ENCODE measurements at regions not wholly inside any gene's neighbourhood (a gene's known extent, or its start where the extent isn't known, plus 50 kb on each side); places are given as distances from the start of the nearest gene placed in this dataset.

DNA sequence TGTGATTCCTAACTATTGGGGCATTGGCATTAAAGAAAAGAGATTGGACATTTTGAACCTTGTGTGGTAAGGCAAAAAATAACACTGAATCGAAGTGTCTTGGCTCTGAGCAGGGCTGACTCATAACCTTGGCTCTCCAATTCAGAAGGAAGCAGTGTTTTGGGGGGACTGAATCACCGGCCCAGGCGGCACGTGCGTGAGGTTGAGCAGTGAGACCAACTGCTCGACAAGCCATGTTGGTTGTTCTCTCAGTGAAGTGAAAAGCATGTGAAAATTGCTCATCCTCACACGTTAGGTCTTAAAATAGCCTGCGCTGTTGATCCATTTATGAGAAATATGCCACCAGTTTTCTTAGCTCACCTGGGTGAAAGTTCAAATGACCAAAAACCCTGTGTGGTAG is 137.8 kb upstream of the SPACA1 start:
- POLR2A ChIA-PET (ENCODE audit: partially characterized antibody), result no interaction called here
- peaks cover 0 to 2% (median 0%) of the 10 kb centered on the region in 8 donors for H3K9me3 Mint-ChIP-seq
- Histone ChIP-seq H3K36me3 (ENCODE audit: insufficient read depth, low read length) (no peaks in the 10 kb centered on the region), H3K27me3 (ENCODE audit: insufficient read depth, low read length) (no peaks in the 10 kb centered on the region), H3K9me3 (ENCODE audit: control insufficient read depth in 1 of 2, low read length in 2 of 2) (no peaks in the 10 kb centered on the region), H3K27ac (ENCODE audit: low read depth, low read length) (no peak overlapping the region), H3K4me3 (ENCODE audit: low read length in 2 of 2) (no peak overlapping the region), H3K4me1 (ENCODE audit: insufficient read depth, low read length) (peaks cover 19% of the 10 kb centered on the region)
- CTCF ChIA-PET (ENCODE audit: partially characterized antibody), result no interaction called here
- H3K36me3 Mint-ChIP-seq, result no peaks in the 10 kb centered on the region
- peaks cover 5 to 9% of the 10 kb centered on the region in 2 donors for H3K27me3 Mint-ChIP-seq
- DNase-seq, result no peak
- no peak overlapping the region for H3K4me3 Mint-ChIP-seq
- H3K27ac Mint-ChIP-seq, result no peak overlapping the region
- intact Hi-C loops (cut with micrococcal nuclease), result no loop called here
- H3K4me1 Mint-ChIP-seq, result peaks cover 7 to 31% (median 19%) of the 10 kb centered on the region in 4 donors

DNA sequence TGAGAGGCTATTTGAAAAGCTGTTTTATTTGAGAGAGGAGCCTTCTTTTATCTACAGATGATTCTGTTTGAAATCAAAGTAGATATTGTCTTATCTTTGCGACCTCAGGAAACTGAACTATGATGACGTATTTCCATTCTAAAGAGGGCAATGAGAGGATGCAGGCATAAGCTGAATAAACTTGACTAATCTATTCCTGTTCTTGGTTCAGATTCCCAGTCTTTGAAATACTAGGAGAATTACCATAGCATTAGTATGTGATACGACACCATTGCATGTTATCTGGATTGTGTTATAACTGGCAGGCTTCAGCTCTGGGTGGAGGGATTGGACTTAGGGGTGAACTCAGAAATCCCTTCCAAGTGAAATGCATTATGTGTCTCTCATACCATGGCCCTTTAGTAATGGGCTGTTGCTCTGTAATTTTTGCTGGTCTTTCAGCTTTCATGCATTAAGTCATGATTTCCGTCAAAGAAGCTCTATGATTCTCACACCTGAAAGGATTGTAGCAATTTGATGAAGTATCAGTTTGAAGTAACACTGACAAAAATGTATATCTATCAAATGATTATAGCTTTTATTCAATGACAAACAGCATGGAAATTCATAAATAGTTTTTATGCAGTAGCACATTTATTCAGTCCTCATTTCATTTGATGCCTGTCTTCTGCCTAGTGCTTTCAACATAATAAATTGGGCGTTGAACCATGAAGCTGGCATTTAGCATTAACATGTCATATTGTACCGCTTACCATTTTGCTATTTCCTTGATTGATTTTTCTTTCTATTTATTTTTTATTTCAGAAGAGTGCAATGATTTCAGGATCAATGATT is 138.4 kb upstream of the SPACA1 start:
- intact Hi-C loops (cut with micrococcal nuclease), result no loop called here
- Histone ChIP-seq H3K27ac (ENCODE audit: low read depth, low read length) (no peak overlapping the region), H3K4me1 (ENCODE audit: insufficient read depth, low read length) (peaks cover 19% of the 10 kb centered on the region), H3K27me3 (ENCODE audit: insufficient read depth, low read length) (no peaks in the 10 kb centered on the region), H3K36me3 (ENCODE audit: insufficient read depth, low read length) (no peaks in the 10 kb centered on the region), H3K4me3 (ENCODE audit: low read length in 2 of 2) (no peak overlapping the region), H3K9me3 (ENCODE audit: control insufficient read depth in 1 of 2, low read length in 2 of 2) (no peaks in the 10 kb centered on the region)
- ChIA-PET CTCF (ENCODE audit: partially characterized antibody) (interaction anchor here (1.2 kb wide), 1 partner anchor 12 kb away, joined by 5 read pairs; no protein-coding TSS in a partner anchor), POLR2A (ENCODE audit: partially characterized antibody) (interaction anchor here (0.5 to 1.0 kb wide), 2 partner anchors 320 to 757 kb away, joined by 3 read pairs; partner anchors contain the start of genes ORC3 and RARS2)
- peaks cover 5 to 7% of the 10 kb centered on the region in 2 donors for H3K27me3 Mint-ChIP-seq
- H3K4me3 Mint-ChIP-seq, result no peak overlapping the region
- H3K27ac Mint-ChIP-seq, result peak overlapping the region in 1 of 7 donors; percentile 16
- peaks cover 7 to 31% (median 19%) of the 10 kb centered on the region in 4 donors for H3K4me1 Mint-ChIP-seq
- H3K36me3 Mint-ChIP-seq, result no peaks in the 10 kb centered on the region
- H3K9me3 Mint-ChIP-seq, result peaks cover 0 to 2% (median 0%) of the 10 kb centered on the region in 8 donors
- peak in 2 of 5 donors; percentile 14 to 17 for DNase-seq

DNA sequence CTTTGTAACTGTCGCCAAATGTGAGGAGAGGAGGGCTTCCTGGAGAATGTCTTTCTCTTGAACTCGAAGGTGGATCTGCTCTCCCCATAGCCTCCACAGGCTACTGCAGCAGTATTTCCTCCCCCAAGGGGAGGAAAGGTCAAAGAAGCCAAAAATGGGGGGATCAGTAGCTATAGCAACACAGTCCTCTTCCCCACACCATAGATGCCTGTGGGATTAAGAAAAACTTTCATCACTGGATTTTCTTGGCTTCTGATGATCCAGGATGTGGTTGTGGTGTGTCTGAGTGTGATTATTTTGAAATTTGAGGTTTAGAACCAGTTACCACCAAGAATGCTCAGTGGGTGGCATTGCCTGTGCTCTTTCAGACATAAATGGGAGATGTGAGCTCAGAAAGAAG is 140.1 kb upstream of the SPACA1 start:
- intact Hi-C loops (cut with micrococcal nuclease), result no loop called here
- Mint-ChIP-seq H3K4me1 (peaks cover 7 to 31% (median 19%) of the 10 kb centered on the region in 4 donors), H3K27ac (no peak overlapping the region), H3K27me3 (peaks cover 4 to 5% of the 10 kb centered on the region in 2 donors), H3K9me3 (peaks cover 0 to 2% (median 0%) of the 10 kb centered on the region in 8 donors), H3K4me3 (peak overlapping the region in 2 of 8 donors; percentile 29 to 31), H3K36me3 (no peaks in the 10 kb centered on the region)
- Histone ChIP-seq H3K4me1 (ENCODE audit: insufficient read depth, low read length) (peaks cover 19% of the 10 kb centered on the region), H3K9me3 (ENCODE audit: control insufficient read depth in 1 of 2, low read length in 2 of 2) (no peaks in the 10 kb centered on the region), H3K27me3 (ENCODE audit: insufficient read depth, low read length) (no peaks in the 10 kb centered on the region), H3K36me3 (ENCODE audit: insufficient read depth, low read length) (no peaks in the 10 kb centered on the region), H3K27ac (ENCODE audit: low read depth, low read length) (no peak overlapping the region), H3K4me3 (ENCODE audit: low read length in 2 of 2) (no peak overlapping the region)
- CTCF ChIA-PET (ENCODE audit: partially characterized antibody), result interaction anchor here (1.0 kb wide), 1 partner anchor 9 kb away, joined by 3 read pairs; no protein-coding TSS in a partner anchor
- peak in 3 of 5 donors; percentile 22 to 43 (median 26) for DNase-seq
- POLR2A ChIA-PET (ENCODE audit: partially characterized antibody), result no interaction called here

DNA sequence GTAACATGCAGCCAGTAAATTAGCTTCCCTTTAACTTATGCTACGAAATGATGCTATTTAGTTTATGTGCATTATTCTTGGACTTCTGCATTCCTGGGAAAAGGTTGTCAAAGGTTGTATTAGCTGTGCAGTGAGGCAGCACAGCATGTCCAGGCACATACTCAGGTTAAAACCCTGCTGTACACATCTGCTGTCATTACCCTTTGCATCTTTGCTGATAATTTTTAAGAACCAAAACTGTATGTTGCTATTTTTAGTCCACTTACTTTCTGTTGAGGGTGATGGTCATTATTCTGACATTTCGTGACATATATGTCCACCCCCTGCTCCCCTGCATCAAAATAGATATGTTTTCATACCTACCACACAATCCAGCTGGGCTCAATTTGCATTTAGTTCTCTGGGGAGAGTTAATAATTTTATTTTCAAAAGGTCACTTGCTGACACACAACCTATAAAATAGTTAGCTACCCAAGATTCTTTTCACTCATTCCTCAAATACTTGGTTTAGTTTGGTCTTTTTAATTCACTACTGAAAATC is 142.5 kb upstream of the SPACA1 start:
- no peak for DNase-seq
- peaks cover 0 to under 1% (median 0%) of the 10 kb centered on the region in 8 donors for H3K9me3 Mint-ChIP-seq
- Histone ChIP-seq H3K36me3 (ENCODE audit: insufficient read depth, low read length) (no peaks in the 10 kb centered on the region), H3K27ac (ENCODE audit: low read depth, low read length) (no peak overlapping the region), H3K4me1 (ENCODE audit: insufficient read depth, low read length) (peaks cover 19% of the 10 kb centered on the region), H3K4me3 (ENCODE audit: low read length in 2 of 2) (no peak overlapping the region), H3K9me3 (ENCODE audit: control insufficient read depth in 1 of 2, low read length in 2 of 2) (no peaks in the 10 kb centered on the region), H3K27me3 (ENCODE audit: insufficient read depth, low read length) (no peaks in the 10 kb centered on the region)
- H3K4me3 Mint-ChIP-seq, result no peak overlapping the region
- H3K27ac Mint-ChIP-seq, result no peak overlapping the region
- ChIA-PET CTCF (ENCODE audit: partially characterized antibody) (no interaction called here), POLR2A (ENCODE audit: partially characterized antibody) (no interaction called here)
- peaks cover 7 to 31% (median 19%) of the 10 kb centered on the region in 4 donors for H3K4me1 Mint-ChIP-seq
- intact Hi-C loops (cut with micrococcal nuclease), result no loop called here
- no peaks in the 10 kb centered on the region for H3K36me3 Mint-ChIP-seq
- H3K27me3 Mint-ChIP-seq, result peaks cover 0 to 4% of the 10 kb centered on the region in 2 donors

DNA sequence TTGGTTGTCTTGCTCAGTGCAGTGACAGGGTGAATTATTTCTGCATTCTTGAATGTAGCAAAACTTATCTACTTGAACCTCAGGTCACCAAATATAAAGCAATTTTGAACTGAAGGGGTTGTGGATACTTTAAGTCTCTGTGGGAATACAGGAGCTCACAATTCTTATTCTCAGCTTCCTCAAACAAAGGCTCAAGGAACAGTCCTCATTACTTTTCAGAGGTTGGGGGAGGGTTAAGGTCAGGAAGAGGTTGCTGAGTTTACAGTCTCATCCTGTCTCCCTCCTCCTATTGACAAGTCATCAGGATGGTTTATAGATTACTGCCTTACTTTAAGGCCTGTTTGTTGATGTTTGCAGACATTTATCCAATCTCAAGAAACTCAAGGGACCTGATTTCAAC is 143.6 kb upstream of the SPACA1 start:
- POLR2A ChIA-PET (ENCODE audit: partially characterized antibody), result no interaction called here
- Mint-ChIP-seq H3K4me1 (peaks cover 7 to 28% (median 15%) of the 10 kb centered on the region in 4 donors), H3K27me3 (peaks cover 0 to 4% of the 10 kb centered on the region in 2 donors)

DNA sequence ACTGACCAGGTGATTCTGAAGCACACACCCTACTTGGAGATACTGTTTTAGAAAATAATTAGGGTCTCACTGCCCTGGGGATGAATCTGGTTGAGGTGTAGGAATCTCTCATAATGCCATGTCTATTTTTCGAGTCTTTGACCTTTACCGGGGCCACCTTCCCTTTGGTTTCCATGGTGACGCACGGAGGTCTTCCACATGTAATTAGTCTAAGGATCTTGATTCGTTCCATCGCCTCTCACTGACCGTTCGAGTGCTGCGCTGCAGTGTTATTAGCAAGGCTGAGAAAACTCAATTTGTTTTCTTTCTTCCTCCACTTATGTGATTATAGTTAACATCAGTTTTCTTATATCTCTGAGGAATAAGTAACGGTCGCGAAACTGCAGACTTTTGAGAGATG is 144.3 kb upstream of the SPACA1 start:
- intact Hi-C loops (cut with micrococcal nuclease), result no loop called here
- Mint-ChIP-seq H3K36me3 (no peaks in the 10 kb centered on the region), H3K4me1 (peaks cover 4 to 21% (median 11%) of the 10 kb centered on the region in 4 donors), H3K9me3 (no peaks in the 10 kb centered on the region), H3K27ac (no peak overlapping the region), H3K4me3 (no peak overlapping the region), H3K27me3 (peaks cover 0 to 4% of the 10 kb centered on the region in 2 donors)
- H3K27me3 ChIP-seq (ENCODE audit: insufficient read depth, low read length), result no peaks in the 10 kb centered on the region
- no peak for DNase-seq
- H3K27ac ChIP-seq (ENCODE audit: low read depth, low read length), result no peak overlapping the region
- ChIA-PET POLR2A (ENCODE audit: partially characterized antibody) (no interaction called here), CTCF (ENCODE audit: partially characterized antibody) (no interaction called here)
- no peak overlapping the region for H3K4me3 ChIP-seq (ENCODE audit: low read length in 2 of 2)
- no peaks in the 10 kb centered on the region for H3K36me3 ChIP-seq (ENCODE audit: insufficient read depth, low read length)
- H3K9me3 ChIP-seq (ENCODE audit: control insufficient read depth in 1 of 2, low read length in 2 of 2), result no peaks in the 10 kb centered on the region
- peaks cover 10% of the 10 kb centered on the region for H3K4me1 ChIP-seq (ENCODE audit: insufficient read depth, low read length)

More for the DNA sequence above, 143.6 kb upstream of the SPACA1 start:
- Histone ChIP-seq H3K4me1 (ENCODE audit: insufficient read depth, low read length) (peaks cover 17% of the 10 kb centered on the region), H3K9me3 (ENCODE audit: control insufficient read depth in 1 of 2, low read length in 2 of 2) (no peaks in the 10 kb centered on the region), H3K36me3 (ENCODE audit: insufficient read depth, low read length) (no peaks in the 10 kb centered on the region), H3K27ac (ENCODE audit: low read depth, low read length) (no peak overlapping the region), H3K27me3 (ENCODE audit: insufficient read depth, low read length) (no peaks in the 10 kb centered on the region), H3K4me3 (ENCODE audit: low read length in 2 of 2) (no peak overlapping the region)
- no peak for DNase-seq
- intact Hi-C loops (cut with micrococcal nuclease), result no loop called here
- H3K4me3 Mint-ChIP-seq, result no peak overlapping the region
- H3K9me3 Mint-ChIP-seq, result no peaks in the 10 kb centered on the region
- H3K27ac Mint-ChIP-seq, result no peak overlapping the region
- CTCF ChIA-PET (ENCODE audit: partially characterized antibody), result no interaction called here
- no peaks in the 10 kb centered on the region for H3K36me3 Mint-ChIP-seq

DNA sequence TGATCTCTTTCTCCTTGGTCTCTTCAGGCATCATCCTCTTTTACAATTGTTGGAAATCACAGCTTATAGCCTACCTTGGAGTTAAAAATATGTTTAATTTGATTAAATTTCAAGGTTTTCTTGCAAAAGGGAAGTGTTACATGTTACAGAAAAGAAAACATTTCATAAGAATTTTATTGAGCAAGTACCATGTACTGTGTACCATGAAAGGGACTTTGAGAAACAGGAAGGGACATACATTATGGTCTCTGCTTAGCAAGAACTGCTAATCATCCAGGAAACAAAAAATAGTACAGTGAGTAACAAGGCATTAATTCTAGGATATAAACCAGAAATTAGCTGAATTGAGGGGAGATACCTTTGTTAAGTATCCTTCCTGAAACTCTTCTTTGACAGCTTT is 145.3 kb upstream of the SPACA1 start:
- no peaks in the 10 kb centered on the region for H3K9me3 ChIP-seq (ENCODE audit: control insufficient read depth in 1 of 2, low read length in 2 of 2)
- Mint-ChIP-seq H3K4me1 (peaks cover under 1 to 11% (median 4%) of the 10 kb centered on the region in 4 donors), H3K27me3 (peaks cover 0 to 4% of the 10 kb centered on the region in 2 donors), H3K4me3 (no peak overlapping the region), H3K9me3 (no peaks in the 10 kb centered on the region), H3K27ac (no peak overlapping the region), H3K36me3 (no peaks in the 10 kb centered on the region)
- peaks cover 2% of the 10 kb centered on the region for H3K4me1 ChIP-seq (ENCODE audit: insufficient read depth, low read length)
- intact Hi-C loops (cut with micrococcal nuclease), result no loop called here
- ChIA-PET CTCF (ENCODE audit: partially characterized antibody) (no interaction called here), POLR2A (ENCODE audit: partially characterized antibody) (no interaction called here)
- no peak overlapping the region for H3K4me3 ChIP-seq (ENCODE audit: low read length in 2 of 2)
- H3K27me3 ChIP-seq (ENCODE audit: insufficient read depth, low read length), result no peaks in the 10 kb centered on the region
- H3K36me3 ChIP-seq (ENCODE audit: insufficient read depth, low read length), result no peaks in the 10 kb centered on the region
- no peak for DNase-seq
- H3K27ac ChIP-seq (ENCODE audit: low read depth, low read length), result no peak overlapping the region

Data from CD4-positive, alpha-beta memory T cell (primary cell).